Stimulated activated CD8-positive, alpha-beta memory T cell treated with anti-CD3 and anti-CD28 coated beads, Interleukin-4, amount 100 ng/mL, for 1 hour (primary cell): ENCODE measurements at regions not wholly inside any gene's neighbourhood (a gene's known extent, or its start where the extent isn't known, plus 50 kb on each side); places are given as distances from the start of the nearest gene placed in this dataset.
"Not testable (repeated sequence)": the region's sequence is repeated elsewhere in the genome, so short reads cannot be mapped to it uniquely, and the experiment has no call there.

Source experiments
- DNase-seq, 2 donors: peaks; one replicate each; pipeline ENCODE4 v3.0.0-alpha.2; 2020; ENCODE audit warnings: low read depth in 2 of 2, low spot score in 1 of 2

GRCh38 chr12:76180401-76181277 is 96.2 kb upstream of the NAP1L1 start:
- no peak for DNase-seq

GRCh38 chr12:76178452-76178851 is 94.0 kb upstream of the NAP1L1 start:
- DNase-seq: no peak

- DNase-seq: no peak
Observed at GRCh38 chr12:76177821-76178220, 93.3 kb upstream of the NAP1L1 start.

- no peak for DNase-seq
Observed at GRCh38 chr12:76176940-76177339, 92.5 kb upstream of the NAP1L1 start.

- DNase-seq: not testable (repeated sequence)
Observed at GRCh38 chr12:76175946-76176345, 91.5 kb upstream of the NAP1L1 start.

GRCh38 chr12:76173756-76174155 is 89.3 kb upstream of the NAP1L1 start:
- no peak for DNase-seq

- DNase-seq: peak; percentile 11 to 25
Observed at GRCh38 chr12:76158518-76159321, 74.2 kb upstream of the NAP1L1 start.

- DNase-seq: no peak
Observed at GRCh38 chr12:76156726-76157125, 72.2 kb upstream of the NAP1L1 start.

GRCh38 chr12:76156314-76156713 is 71.8 kb upstream of the NAP1L1 start:
- no peak for DNase-seq

- no peak for DNase-seq
Observed at GRCh38 chr12:76155157-76155670, 70.7 kb upstream of the NAP1L1 start.

GRCh38 chr12:76153616-76154015 is 69.1 kb upstream of the NAP1L1 start:
- no peak for DNase-seq

- DNase-seq: no peak
Observed at GRCh38 chr12:76152181-76152807, 67.8 kb upstream of the NAP1L1 start.

GRCh38 chr12:76144245-76144549 is 59.7 kb upstream of the NAP1L1 start:
- peak in 1 of 2 donors; percentile 9 for DNase-seq

GRCh38 chr12:76143343-76144244 is 59.1 kb upstream of the NAP1L1 start:
- no peak for DNase-seq

- DNase-seq: no peak
Observed at GRCh38 chr12:76142305-76142704, 57.8 kb upstream of the NAP1L1 start.

GRCh38 chr12:76138656-76139055 is 54.2 kb upstream of the NAP1L1 start:
- no peak for DNase-seq

- no peak for DNase-seq
Observed at GRCh38 chr12:76137606-76138005, 53.1 kb upstream of the NAP1L1 start.

- no peak for DNase-seq
Observed at GRCh38 chr12:76135456-76135855, 51.0 kb upstream of the NAP1L1 start.
